GM12878 (cell line): ENCODE measurements at regions not wholly inside any gene's neighbourhood (a gene's known extent, or its start where the extent isn't known, plus 50 kb on each side); places are given as distances from the start of the nearest gene placed in this dataset.

Source experiments
- ATAC-seq: fragments of 200-7000 bp; cut with Tn5 transposase; 3 replicates; pipeline ENCODE4 v1.9.1; 2020; ENCODE audit warnings: mild to moderate bottlenecking, moderate library complexity
- BruUV-seq: library from RNA; stranded (reverse); fragments of 400-500 nt; replicated peaks from 2 replicates; lab custom pipeline; 2021; lab: Mats Ljungman, UMichigan
- CTCF ChIA-PET: fragments of 300-600 bp; sonication (Branson Sonifier 250); formaldehyde crosslinking; extraction: SDS; loops from one replicate; lab custom pipeline; 2021; ENCODE audit warnings: inconsistent platforms; lab: Yijun Ruan, JAX
- POLR2A ChIA-PET: fragments of 350-600 bp; formaldehyde crosslinking; extraction: SDS; loops from one replicate; lab custom pipeline; 2021; ENCODE audit warnings: inconsistent platforms; lab: Charles Lee
- RAD21 ChIA-PET: fragments of 300-600 bp; sonication (Branson Sonifier 250); formaldehyde crosslinking; loops from one replicate; lab custom pipeline; 2023; ENCODE audit warnings: antibody characterized with exemption; ENCODE audit not compliant: unreplicated experiment; lab: Charles Lee
- SMC1A ChIA-PET: fragments of 300-600 bp; sonication (Branson Sonifier 250); formaldehyde crosslinking; loops from one replicate; lab custom pipeline; 2023; ENCODE audit not compliant: unreplicated experiment, uncharacterized antibody; lab: Charles Lee
- DNase-seq: peaks from one replicate; pipeline ENCODE4 v3.0.0-alpha.2; 2011; ENCODE audit warnings: low read depth, low spot score
- FAIRE-seq: peaks from 3 replicates; lab custom pipeline; 2011; peaks lifted over from hg19 to GRCh38; lab: Jason Lieb, UNC
- H2AFZ ChIP-seq: 2 replicates; pipeline ENCODE4 v1.6.0; 2011; ENCODE audit warnings: low read depth, low read length, control low read depth; ENCODE audit not compliant: control insufficient read depth
- H3K27ac ChIP-seq: 2 replicates; pipeline ENCODE4 v1.5.1; 2011; ENCODE audit warnings: control low read depth; ENCODE audit not compliant: control insufficient read depth, insufficient read depth
- H3K27me3 ChIP-seq, 2 experiments: replicated peaks in 1 of 2; 2 replicates each; pipeline versions ENCODE4 v1.6.0 to v1.6.1; 2011; ENCODE audit warnings: low read length in 1 of 2; ENCODE audit not compliant: control insufficient read depth in 2 of 2, insufficient read depth in 2 of 2
- H3K36me3 ChIP-seq, 2 experiments: 2 replicates each; pipeline ENCODE4 v1.5.1; 2011; ENCODE audit warnings: low read length in 1 of 2; ENCODE audit not compliant: control insufficient read depth in 2 of 2, insufficient read depth in 2 of 2
- H3K4me1 ChIP-seq: 2 replicates; pipeline ENCODE4 v1.6.1; 2011; ENCODE audit warnings: mild to moderate bottlenecking, low read length, moderate library complexity, mixed read lengths; ENCODE audit not compliant: control insufficient read depth, insufficient read depth
- H3K4me2 ChIP-seq: 2 replicates; pipeline ENCODE4 v1.6.0; 2011; ENCODE audit warnings: control low read depth; ENCODE audit not compliant: control insufficient read depth, insufficient read depth
- H3K4me3 ChIP-seq: fragments of 200-600 bp; sonication (generic); 2 replicates; pipeline ENCODE4 v1.5.1; 2016
- H3K79me2 ChIP-seq: 2 replicates; pipeline ENCODE4 v1.6.0; 2011; ENCODE audit warnings: low read length; ENCODE audit not compliant: control insufficient read depth, insufficient read depth
- H3K9ac ChIP-seq: 2 replicates; pipeline ENCODE4 v1.8.0; 2011; ENCODE audit warnings: low read length, control low read depth, mixed read lengths; ENCODE audit not compliant: control insufficient read depth, insufficient read depth
- H3K9me3 ChIP-seq: replicated peaks from 3 replicates; pipeline ENCODE4 v1.5.1; 2011; ENCODE audit warnings: mild to moderate bottlenecking, low read length; ENCODE audit not compliant: control insufficient read depth, insufficient read depth
- H4K20me1 ChIP-seq: 2 replicates; pipeline ENCODE4 v1.6.0; 2011; ENCODE audit not compliant: control insufficient read depth, insufficient read depth
- BACH1 ChIP-seq: fragments of 450-650 bp; IDR thresholded peaks from 2 replicates; pipeline ENCODE4 v1.6.1; 2017; ENCODE audit warnings: mild to moderate bottlenecking, borderline replicate concordance
- BMI1 ChIP-seq: fragments of 450-650 bp; IDR thresholded peaks from 2 replicates; pipeline ENCODE4 v1.6.1; 2016; ENCODE audit warnings: mild to moderate bottlenecking, moderate library complexity, borderline replicate concordance
- CHD4 ChIP-seq: fragments of 200-600 bp; sonication (generic); IDR thresholded peaks from 2 replicates; pipeline ENCODE4 v1.6.1; 2016; ENCODE audit warnings: mild to moderate bottlenecking
- E2F8 ChIP-seq: fragments of 450-650 bp; IDR thresholded peaks from 2 replicates; pipeline ENCODE4 v1.6.1; 2018; ENCODE audit warnings: mild to moderate bottlenecking, low read depth, moderate library complexity; ENCODE audit not compliant: partially characterized antibody
- FOXK2 ChIP-seq: fragments of 450-650 bp; IDR thresholded peaks from 2 replicates; pipeline ENCODE4 v1.6.1; 2017; ENCODE audit warnings: mild to moderate bottlenecking, moderate library complexity
- IKZF1 ChIP-seq: fragments of 450-650 bp; conservative IDR thresholded peaks from 2 replicates; pipeline ENCODE4 v1.6.1; 2017; ENCODE audit warnings: antibody characterized with exemption, mild to moderate bottlenecking
- IRF3 ChIP-seq: fragments of 450-650 bp; IDR thresholded peaks from 2 replicates; pipeline ENCODE4 v1.6.1; 2014; ENCODE audit warnings: mild to moderate bottlenecking
- NR2C1 ChIP-seq: fragments of 450-650 bp; IDR thresholded peaks from 2 replicates; pipeline ENCODE4 v1.6.1; 2017; ENCODE audit warnings: antibody characterized with exemption, mild to moderate bottlenecking, moderate library complexity
- RAD51 ChIP-seq: fragments of 450-650 bp; IDR thresholded peaks from 2 replicates; pipeline ENCODE4 v1.6.1; 2016; ENCODE audit warnings: moderate library complexity, mild to moderate bottlenecking, inconsistent platforms
- SIN3A ChIP-seq: IDR thresholded peaks from 2 replicates; pipeline ENCODE4 v1.6.1; 2012; ENCODE audit warnings: low read depth, low read length, improper control_type of control experiment
- SIX5 ChIP-seq: IDR thresholded peaks from 2 replicates; pipeline ENCODE4 v1.6.1; 2011; ENCODE audit warnings: mild to moderate bottlenecking, low read depth, low read length, moderate library complexity; ENCODE audit not compliant: severe bottlenecking
- SMAD1 ChIP-seq: fragments of 450-650 bp; IDR thresholded peaks from 2 replicates; pipeline ENCODE4 v1.6.1; 2018; ENCODE audit warnings: mild to moderate bottlenecking, low read depth; ENCODE audit not compliant: partially characterized antibody
- TARDBP ChIP-seq: IDR thresholded peaks from 2 replicates; pipeline ENCODE4 v1.6.1; 2016; ENCODE audit warnings: borderline replicate concordance
- YBX1 ChIP-seq: fragments of 450-650 bp; IDR thresholded peaks from 2 replicates; pipeline ENCODE4 v1.6.1; 2016; ENCODE audit warnings: antibody characterized with exemption
- ZNF384 ChIP-seq: IDR thresholded peaks from 2 replicates; pipeline ENCODE4 v1.6.1; 2012; ENCODE audit warnings: low read depth, mild to moderate bottlenecking, low read length, improper control_type of control experiment, borderline replicate concordance
- WGBS: methylation state at CpG from one replicate; pipeline ENCODE4 v1.1.6; 2016; ENCODE audit warnings: low lambda C conversion rate; ENCODE audit not compliant: insufficient replicate concordance, insufficient coverage; ENCODE audit errors: missing lambda C conversion rate; 5-methylcytosine and 5-hydroxymethylcytosine counted together
- in situ Hi-C: fragments of 300-500 bp; cut with MboI; formaldehyde crosslinking; loops from 9 replicates; pipeline ENCODE4 v1.14.3; 2018; ENCODE audit warnings: mixed read lengths
- intact Hi-C: fragments of 100-400 bp; cut with micrococcal nuclease; formaldehyde crosslinking; loops from one replicate; pipeline ENCODE4 v1.14.2; 2022; ENCODE audit not compliant: unreplicated experiment
- TF ChIP-seq, protein P1 (sequence below): fragments of 450-650 bp; formaldehyde crosslinking; IDR thresholded peaks from 2 replicates; pipeline ENCODE4 v1.5.0; 2022; ENCODE audit warnings: mild to moderate bottlenecking, missing genetic modification characterization
- TF ChIP-seq, protein P2 (sequence below): IDR thresholded peaks from 2 replicates; pipeline ENCODE4 v1.6.1; 2012; ENCODE audit warnings: low read length, inconsistent platforms

- in situ Hi-C loops, result no loop called here
Measured at GRCh38 chr6:168133687-168134559, 54.9 kb upstream of the FRMD1 start.

More at GRCh38 chr6:168133687-168134559, 54.9 kb upstream of the FRMD1 start:
- no peaks in the 10 kb centered on the region for H3K79me2 ChIP-seq
- FAIRE-seq (no peak), ATAC-seq (no peak), DNase-seq (no peak)
- H3K27ac ChIP-seq, result no peak overlapping the region
- intact Hi-C loops, result no loop called here
- WGBS, result 17% methylated on average over 16 of the region's 16 CpGs
- ChIA-PET CTCF (no interaction called here), SMC1A (no interaction called here), POLR2A (no interaction called here), RAD21 (no interaction called here)
- no peaks in the 10 kb centered on the region for H3K4me1 ChIP-seq
- H3K27me3 ChIP-seq, result no peaks in the 10 kb centered on the region
- no peaks in the 10 kb centered on the region for H4K20me1 ChIP-seq
- no peak overlapping the region for H3K4me2 ChIP-seq
- no peaks in the 10 kb centered on the region for H3K36me3 ChIP-seq
- no peak overlapping the region for H3K9ac ChIP-seq
- H3K9me3 ChIP-seq, result no peaks in the 10 kb centered on the region
- no peak overlapping the region for H2AFZ ChIP-seq
- BruUV-seq, result no TSS peak
- no peak overlapping the region for H3K4me3 ChIP-seq
- no peak for TF ChIP-seq NR2C1
- TF ChIP-seq SMAD1, result no peak
- TF ChIP-seq, protein P1, sequence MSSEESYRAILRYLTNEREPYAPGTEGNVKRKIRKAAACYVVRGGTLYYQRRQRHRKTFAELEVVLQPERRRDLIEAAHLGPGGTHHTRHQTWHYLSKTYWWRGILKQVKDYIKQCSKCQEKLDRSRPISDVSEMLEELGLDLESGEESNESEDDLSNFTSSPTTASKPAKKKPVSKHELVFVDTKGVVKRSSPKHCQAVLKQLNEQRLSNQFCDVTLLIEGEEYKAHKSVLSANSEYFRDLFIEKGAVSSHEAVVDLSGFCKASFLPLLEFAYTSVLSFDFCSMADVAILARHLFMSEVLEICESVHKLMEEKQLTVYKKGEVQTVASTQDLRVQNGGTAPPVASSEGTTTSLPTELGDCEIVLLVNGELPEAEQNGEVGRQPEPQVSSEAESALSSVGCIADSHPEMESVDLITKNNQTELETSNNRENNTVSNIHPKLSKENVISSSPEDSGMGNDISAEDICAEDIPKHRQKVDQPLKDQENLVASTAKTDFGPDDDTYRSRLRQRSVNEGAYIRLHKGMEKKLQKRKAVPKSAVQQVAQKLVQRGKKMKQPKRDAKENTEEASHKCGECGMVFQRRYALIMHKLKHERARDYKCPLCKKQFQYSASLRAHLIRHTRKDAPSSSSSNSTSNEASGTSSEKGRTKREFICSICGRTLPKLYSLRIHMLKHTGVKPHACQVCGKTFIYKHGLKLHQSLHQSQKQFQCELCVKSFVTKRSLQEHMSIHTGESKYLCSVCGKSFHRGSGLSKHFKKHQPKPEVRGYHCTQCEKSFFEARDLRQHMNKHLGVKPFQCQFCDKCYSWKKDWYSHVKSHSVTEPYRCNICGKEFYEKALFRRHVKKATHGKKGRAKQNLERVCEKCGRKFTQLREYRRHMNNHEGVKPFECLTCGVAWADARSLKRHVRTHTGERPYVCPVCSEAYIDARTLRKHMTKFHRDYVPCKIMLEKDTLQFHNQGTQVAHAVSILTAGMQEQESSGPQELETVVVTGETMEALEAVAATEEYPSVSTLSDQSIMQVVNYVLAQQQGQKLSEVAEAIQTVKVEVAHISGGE (CRISPR knock-in tag), result no peak
- TF ChIP-seq IKZF1, result no peak
- no peak for TF ChIP-seq BMI1
- no peak for TF ChIP-seq E2F8
- no peak for TF ChIP-seq BACH1
- TF ChIP-seq, protein P2, sequence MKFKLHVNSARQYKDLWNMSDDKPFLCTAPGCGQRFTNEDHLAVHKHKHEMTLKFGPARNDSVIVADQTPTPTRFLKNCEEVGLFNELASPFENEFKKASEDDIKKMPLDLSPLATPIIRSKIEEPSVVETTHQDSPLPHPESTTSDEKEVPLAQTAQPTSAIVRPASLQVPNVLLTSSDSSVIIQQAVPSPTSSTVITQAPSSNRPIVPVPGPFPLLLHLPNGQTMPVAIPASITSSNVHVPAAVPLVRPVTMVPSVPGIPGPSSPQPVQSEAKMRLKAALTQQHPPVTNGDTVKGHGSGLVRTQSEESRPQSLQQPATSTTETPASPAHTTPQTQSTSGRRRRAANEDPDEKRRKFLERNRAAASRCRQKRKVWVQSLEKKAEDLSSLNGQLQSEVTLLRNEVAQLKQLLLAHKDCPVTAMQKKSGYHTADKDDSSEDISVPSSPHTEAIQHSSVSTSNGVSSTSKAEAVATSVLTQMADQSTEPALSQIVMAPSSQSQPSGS, result no peak
- TF ChIP-seq FOXK2, result no peak
- no peak for TF ChIP-seq RAD51
- TF ChIP-seq SIN3A, result no peak
- no peak for TF ChIP-seq TARDBP
- no peak for TF ChIP-seq YBX1
- TF ChIP-seq IRF3, result no peak
- no peak for TF ChIP-seq CHD4
- TF ChIP-seq ZNF384, result no peak
- TF ChIP-seq SIX5, result no peak
